Fibroblast of villous mesenchyme (primary cell): ENCODE measurements at regions not wholly inside any gene's neighbourhood (a gene's known extent, or its start where the extent isn't known, plus 50 kb on each side); places are given as distances from the start of the nearest gene placed in this dataset. TPM values are rescaled to one million over a fixed set of nuclear protein-coding genes. Genes with fewer than 3 reads are reported as not detected.

Experiments
- DNase-seq: peaks from one replicate; pipeline ENCODE4 v3.0.0-alpha.2; 2010; ENCODE audit warnings: low read depth
- H3K4me3 ChIP-seq: 2 replicates; pipeline ENCODE4 v1.5.1; 2011; ENCODE audit warnings: low read depth, mild to moderate bottlenecking, low read length
- CTCF ChIP-seq: IDR thresholded peaks from 2 replicates; pipeline ENCODE4 v1.5.1; 2012; ENCODE audit warnings: low read depth, mild to moderate bottlenecking, low read length; ENCODE audit not compliant: insufficient read depth
- small RNA-seq: library from RNA; depleted of rRNA; stranded (forward); fragments of <200 nt; gene quantifications from one replicate; pipeline ENCODE3, GENCODE V24; 2012

- DNase-seq: no peak
These were observed 67.8 kb upstream of the EPHA5 start for GRCh38 chr4:65738134-65738533.

GRCh38 chr4:65737672-65738071 is 67.4 kb upstream of the EPHA5 start:
- TF ChIP-seq CTCF: no peak
- no peak for DNase-seq
- H3K4me3 ChIP-seq: no peak overlapping the region

More at GRCh38 chr4:65738134-65738533, 67.8 kb upstream of the EPHA5 start:
- no peak for TF ChIP-seq CTCF
- H3K4me3 ChIP-seq: no peak overlapping the region

GRCh38 chr4:65724973-65725372 is 54.7 kb upstream of the EPHA5 start:
- DNase-seq: no peak
- H3K4me3 ChIP-seq: no peak overlapping the region
- no peak for TF ChIP-seq CTCF

Small RNA genes in the stretch of these regions (small RNA-seq; reads per million reads assigned to genes)
- 43.4 reads per million, percentile 95 among the genes with 10 or more reads in this experiment for gene MIR1269A
- 1.3 reads per million, percentile 28 among the genes with 10 or more reads in this experiment for gene RNU2-40P
- not detected for gene RNU6-699P
